ENCODE measurements at regions not wholly inside any gene's neighbourhood (a gene's known extent, or its start where the extent isn't known, plus 50 kb on each side); places are given as distances from the start of the nearest gene placed in this dataset.

GRCh38 chr5:155189981-155190380, 176.4 kb downstream of the KIF4B start:
- TF ChIP-seq, protein P1, sequence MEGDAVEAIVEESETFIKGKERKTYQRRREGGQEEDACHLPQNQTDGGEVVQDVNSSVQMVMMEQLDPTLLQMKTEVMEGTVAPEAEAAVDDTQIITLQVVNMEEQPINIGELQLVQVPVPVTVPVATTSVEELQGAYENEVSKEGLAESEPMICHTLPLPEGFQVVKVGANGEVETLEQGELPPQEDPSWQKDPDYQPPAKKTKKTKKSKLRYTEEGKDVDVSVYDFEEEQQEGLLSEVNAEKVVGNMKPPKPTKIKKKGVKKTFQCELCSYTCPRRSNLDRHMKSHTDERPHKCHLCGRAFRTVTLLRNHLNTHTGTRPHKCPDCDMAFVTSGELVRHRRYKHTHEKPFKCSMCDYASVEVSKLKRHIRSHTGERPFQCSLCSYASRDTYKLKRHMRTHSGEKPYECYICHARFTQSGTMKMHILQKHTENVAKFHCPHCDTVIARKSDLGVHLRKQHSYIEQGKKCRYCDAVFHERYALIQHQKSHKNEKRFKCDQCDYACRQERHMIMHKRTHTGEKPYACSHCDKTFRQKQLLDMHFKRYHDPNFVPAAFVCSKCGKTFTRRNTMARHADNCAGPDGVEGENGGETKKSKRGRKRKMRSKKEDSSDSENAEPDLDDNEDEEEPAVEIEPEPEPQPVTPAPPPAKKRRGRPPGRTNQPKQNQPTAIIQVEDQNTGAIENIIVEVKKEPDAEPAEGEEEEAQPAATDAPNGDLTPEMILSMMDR (IDR thresholded peaks at IDR 0.05; ENCODE audit: extremely low read depth in 1 of 2, insufficient read depth in 1 of 2, low read depth in 1 of 2, low read length in 2 of 2), result no peak
- no peak for TF ChIP-seq POLR2AphosphoS5 (IDR thresholded peaks at IDR 0.05; ENCODE audit: insufficient read depth, low read depth, low read length)

Data from endothelial cell of umbilical vein (primary cell).